ENCODE measurements at regions not wholly inside any gene's neighbourhood (a gene's known extent, or its start where the extent isn't known, plus 50 kb on each side); places are given as distances from the start of the nearest gene placed in this dataset.
A peak's percentile ranks its signal among the peaks of the same experiment; 100 is the strongest.
"Not testable (repeated sequence)": the region's sequence is repeated elsewhere in the genome, so short reads cannot be mapped to it uniquely, and the experiment has no call there.

DNA sequence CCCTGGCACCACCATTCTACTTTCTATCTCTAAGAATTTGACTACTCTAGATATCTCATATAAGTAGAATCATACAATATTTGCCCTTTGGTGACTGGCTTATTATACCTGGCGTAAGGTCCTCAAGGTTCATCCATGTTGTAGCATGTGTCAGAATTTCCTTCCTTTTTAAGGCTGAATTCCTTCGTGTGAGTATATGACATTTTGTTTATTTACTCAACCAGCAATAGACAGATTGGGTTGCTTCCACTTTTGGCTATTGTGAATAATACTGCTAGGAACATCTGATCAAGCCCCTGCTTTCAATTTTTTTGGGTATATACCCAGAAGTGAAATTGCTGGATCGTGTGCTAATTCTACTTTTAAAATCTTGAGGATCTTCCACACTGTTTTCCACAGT, 232.8 kb upstream of the MCHR2 start:
- DNase-seq (ENCODE audit: low spot score), result no peak

DNA sequence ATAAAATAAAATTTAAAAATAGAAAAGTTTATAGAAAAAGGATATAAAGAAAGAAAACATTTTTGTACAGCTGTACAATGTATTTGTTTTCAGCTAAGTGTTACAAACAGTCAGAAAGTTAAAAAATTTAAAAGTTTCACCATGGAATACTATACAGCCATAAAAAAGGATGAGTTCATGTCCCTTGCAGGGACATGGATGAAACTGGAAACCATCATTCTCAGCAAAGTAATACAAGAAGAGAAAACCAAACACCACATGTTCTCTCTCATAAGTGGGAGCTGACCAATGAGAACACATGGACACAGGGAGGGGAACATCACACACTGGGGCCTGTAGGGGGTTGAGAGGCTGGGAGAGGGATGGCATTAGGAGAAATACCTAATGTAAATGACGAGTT, 229.9 kb upstream of the MCHR2 start:
- DNase-seq (ENCODE audit: low spot score), result not testable (repeated sequence)

GRCh38 chr6:100220543-100220942, 226.5 kb upstream of the MCHR2 start:
- no peak for DNase-seq (ENCODE audit: low spot score)

DNA sequence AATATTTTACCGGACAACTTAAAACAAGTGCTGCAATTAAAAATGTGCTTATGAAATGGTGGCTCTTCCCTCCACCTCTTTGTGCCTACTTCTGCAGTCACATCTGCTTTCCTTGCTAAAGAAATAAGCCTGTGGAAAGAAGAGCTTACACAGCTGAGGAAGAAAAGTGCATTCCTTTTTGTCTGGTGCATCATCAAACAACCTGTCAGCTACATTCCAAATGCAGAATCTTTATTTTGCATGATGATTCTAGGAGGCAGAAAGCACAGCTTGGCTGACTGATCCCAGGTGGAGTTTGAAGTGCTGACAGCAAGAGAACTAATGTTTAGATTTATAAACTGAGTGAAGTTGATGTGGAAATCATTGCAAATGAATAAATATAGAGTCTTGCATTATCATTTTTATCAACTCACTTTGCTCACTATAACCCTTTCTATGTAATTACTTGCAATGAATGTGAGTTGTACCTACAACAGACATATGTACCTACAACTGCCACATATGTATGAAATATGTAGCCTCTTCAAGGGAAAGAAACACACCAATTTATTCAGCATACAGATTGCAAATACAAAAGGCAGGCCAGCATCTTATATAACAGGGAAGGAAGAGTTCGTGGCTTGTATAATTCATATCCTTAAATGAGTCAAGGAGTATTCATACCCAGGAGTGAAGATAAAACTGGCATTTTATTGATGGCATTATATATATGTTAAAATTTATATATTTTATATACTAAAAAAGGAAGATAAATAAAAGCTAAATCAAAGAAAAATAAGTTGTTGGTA, 223.4 kb upstream of the MCHR2 start:
- DNase-seq (ENCODE audit: low spot score), result no peak

DNA sequence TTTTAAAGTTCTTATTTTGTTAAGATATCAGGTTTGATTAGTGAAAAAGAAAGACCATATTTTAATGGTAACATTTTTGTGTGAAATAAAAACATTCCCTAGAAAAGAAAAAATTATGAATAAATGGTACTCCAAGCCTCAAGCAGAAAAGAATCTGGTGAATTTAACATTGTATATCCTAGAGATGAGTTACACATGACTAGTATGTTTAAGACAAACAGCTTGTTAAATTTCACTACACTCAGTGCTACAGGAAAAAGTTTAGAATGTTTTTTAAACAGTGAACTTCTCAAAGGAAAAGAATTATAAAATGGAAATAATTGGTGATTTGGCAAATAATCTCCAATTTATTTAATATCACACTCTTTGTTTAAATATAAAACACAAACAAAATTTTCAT, 222.7 kb upstream of the MCHR2 start:
- DNase-seq (ENCODE audit: low spot score), result no peak

DNA sequence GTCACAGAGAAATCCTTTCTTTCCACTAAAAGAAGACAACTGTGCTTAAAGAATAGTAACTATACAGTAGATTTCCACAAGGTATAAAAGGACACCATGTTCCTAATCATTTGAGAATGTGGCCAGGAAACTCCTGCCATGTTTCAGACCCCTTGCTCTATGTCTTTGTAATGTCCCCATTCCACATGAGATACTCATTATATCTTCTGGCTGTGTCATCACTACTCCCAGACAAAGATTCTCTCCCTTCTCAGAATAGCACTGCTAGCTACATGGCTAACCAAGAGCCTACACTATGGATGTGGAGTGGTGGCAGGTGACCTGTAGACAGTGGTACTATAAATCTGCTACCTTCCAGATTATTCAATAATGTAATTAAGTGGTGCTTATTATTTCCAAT, 218.1 kb upstream of the MCHR2 start:
- no peak for DNase-seq (ENCODE audit: low spot score)

- DNase-seq (ENCODE audit: low spot score), result peak; percentile 74
Measured at GRCh38 chr6:100210137-100211117, 216.4 kb upstream of the MCHR2 start.

GRCh38 chr6:100209323-100210136, 215.5 kb upstream of the MCHR2 start:
- no peak for DNase-seq (ENCODE audit: low spot score)

DNA sequence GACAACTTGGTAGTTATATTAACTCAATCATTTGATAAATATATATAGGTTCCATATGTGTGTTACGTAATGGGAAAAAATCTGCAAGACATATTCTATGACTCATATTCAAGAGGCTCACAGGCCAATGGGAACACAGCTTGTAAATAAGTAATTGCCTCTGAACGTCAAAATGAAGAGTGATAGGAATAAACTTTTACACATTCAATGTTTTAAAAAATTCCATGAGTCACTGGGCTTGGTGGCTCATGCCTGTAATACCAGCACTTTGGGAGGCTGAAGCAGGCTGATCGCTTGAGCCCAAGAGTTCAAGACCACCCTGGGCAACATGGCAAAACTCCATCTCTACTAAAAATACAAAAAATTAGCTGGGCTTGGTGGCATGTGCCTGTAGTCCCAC, 209.4 kb upstream of the MCHR2 start:
- DNase-seq (ENCODE audit: low spot score), result no peak

- no peak for DNase-seq (ENCODE audit: low spot score)
Measured at GRCh38 chr6:100202417-100203194, 208.6 kb upstream of the MCHR2 start.

DNA sequence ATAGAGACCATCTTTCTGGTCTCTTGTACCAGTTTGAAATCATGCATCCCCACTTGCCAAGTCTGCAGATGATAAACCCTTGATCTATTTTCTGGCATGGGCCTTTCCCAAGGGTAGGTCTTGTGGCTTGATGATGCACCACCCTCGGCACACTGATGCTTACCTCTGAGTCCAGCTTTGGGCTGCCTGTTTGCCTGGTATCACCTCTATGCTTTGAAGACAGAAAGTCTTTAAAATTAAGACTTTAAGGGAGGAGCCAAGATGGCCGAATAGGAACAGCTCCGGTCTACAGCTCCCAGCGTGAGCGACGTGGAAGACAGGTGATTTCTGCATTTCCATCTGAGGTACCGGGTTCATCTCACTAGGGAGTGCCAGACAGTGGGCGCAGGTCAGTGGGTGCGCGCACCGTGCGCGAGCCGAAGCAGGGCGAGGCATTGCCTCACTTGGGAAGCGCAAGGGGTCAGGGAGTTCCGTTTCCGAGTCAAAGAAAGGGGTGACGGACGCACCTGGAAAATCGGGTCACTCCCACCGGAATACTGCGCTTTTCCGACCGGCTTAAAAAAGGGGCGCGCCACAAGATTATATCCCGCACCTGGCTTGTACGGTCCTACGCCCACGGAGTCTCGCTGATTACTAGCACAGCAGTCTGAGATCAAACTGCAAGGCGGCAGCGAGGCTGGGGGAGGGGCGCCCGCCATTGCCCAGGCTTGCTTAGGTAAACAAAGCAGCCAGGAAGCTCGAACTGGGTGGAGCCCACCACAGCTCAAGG, 202.4 kb upstream of the MCHR2 start:
- not testable (repeated sequence) for DNase-seq (ENCODE audit: low spot score)

GRCh38 chr6:100195244-100195643, 201.2 kb upstream of the MCHR2 start:
- not testable (repeated sequence) for DNase-seq (ENCODE audit: low spot score)

DNA sequence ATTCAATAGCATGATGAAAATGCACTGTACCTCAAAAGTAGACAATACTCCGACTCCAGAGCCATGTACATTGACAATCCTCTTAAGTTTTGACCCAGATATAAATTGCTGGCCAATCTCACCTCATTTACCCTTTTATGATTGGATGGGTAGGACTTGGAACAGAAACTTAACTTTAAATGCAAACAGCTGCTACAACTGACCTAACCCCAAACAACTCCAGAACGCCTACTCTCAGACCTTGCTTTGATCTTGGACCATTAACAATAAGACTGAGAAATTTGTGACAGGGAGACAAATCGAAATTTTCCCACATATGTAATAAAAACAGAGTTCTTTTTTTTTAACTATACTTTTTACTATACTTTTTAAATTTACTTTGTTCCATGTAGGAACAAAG, 200.5 kb upstream of the MCHR2 start:
- DNase-seq (ENCODE audit: low spot score), result no peak

GRCh38 chr6:100188754-100189153, 194.7 kb upstream of the MCHR2 start:
- no peak for DNase-seq (ENCODE audit: low spot score)

DNA sequence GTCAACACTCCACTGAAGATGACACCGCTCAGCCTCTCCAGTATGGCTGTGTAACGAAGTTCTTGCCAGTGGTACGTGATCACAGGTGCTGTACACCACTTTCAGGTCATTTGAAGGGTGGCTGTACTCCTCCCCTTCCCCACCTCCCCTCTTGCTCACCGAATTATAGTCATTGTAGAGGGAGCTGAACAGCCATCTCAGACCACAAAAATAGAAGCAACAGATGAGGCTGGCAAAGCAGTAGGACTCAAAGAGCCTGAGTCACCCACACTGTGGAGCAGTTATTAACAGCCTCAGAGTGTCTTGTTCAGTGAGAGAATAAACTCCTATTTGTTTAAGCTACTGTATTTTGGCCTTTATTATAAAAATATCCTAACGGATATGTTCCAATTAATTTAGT, 192.5 kb upstream of the MCHR2 start:
- DNase-seq (ENCODE audit: low spot score), result no peak

- DNase-seq (ENCODE audit: low spot score), result no peak
Measured at GRCh38 chr6:100185615-100186014, 191.6 kb upstream of the MCHR2 start.

GRCh38 chr6:100184473-100184872, 190.4 kb upstream of the MCHR2 start:
- DNase-seq (ENCODE audit: low spot score), result no peak

DNA sequence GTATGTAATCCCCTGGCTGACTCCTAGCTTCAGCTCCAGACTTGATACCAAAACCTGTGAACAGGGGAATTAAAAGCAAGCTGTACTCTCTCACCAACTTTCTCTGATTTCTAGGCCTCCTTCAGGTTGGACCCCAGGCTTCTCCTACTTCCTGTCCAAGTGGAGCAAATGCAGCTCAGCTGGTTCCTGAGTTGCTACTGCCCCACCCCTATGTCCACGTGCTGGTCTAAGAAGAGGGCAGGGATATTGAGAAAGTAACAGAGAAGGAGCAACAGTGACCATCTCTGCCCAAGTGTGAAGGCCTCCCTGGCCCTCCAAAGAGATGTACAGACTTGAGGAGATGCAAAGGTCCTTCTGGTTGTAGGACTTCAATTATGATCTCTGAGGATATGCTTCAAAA, 188.3 kb upstream of the MCHR2 start:
- no peak for DNase-seq (ENCODE audit: low spot score)

- DNase-seq (ENCODE audit: low spot score), result no peak
Measured at GRCh38 chr6:100181309-100181708, 187.3 kb upstream of the MCHR2 start.

DNA sequence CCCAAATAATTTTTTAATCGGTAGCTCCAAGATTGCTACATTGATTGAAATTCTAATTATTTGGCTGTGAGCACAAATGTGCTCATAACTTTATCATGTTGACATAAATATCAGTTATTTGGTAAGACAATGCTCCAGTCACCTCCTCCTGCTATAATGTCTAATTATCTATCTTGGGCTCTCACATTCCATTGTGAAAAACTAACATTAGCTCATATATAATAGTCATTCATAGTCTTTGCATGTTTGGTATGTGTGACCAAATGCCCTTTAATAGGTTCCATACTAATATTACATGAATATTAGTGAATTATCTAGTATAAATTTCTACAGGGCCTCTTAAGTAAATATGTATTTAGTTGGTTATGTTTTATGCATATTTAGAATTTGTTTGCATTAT, 185.6 kb upstream of the MCHR2 start:
- no peak for DNase-seq (ENCODE audit: low spot score)

DNA sequence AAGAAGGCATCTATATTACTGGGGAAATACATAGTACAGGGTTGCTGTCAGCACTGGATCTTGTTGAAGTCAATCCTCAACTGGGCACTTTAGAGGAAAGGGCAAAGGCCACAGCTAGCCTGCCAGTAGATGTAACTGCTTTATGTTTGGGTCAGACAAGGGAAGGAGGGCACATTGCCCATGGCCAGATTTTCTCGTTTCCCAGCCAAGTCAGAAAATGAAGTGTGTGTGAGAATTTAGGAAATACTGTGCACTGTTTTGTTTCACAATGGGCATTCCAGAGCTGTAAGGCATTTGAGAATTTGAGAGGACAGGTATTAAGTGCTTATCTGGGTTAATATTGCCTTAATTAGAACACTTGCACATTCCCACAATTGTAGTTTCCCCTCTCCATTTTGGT, 183.9 kb upstream of the MCHR2 start:
- no peak for DNase-seq (ENCODE audit: low spot score)
